NCI-H1048 (cell line): ENCODE measurements at regions not wholly inside any gene's neighbourhood (a gene's known extent, or its start where the extent isn't known, plus 50 kb on each side); places are given as distances from the start of the nearest gene placed in this dataset.

Experiments
- DNase-seq: peaks from one replicate; lab custom pipeline; 2025; lab: John Stamatoyannopoulos, UW

- no peak for DNase-seq
Measured at GRCh38 chr7:85781606-85782005, 594.8 kb upstream of the SEMA3D start.

GRCh38 chr7:85776691-85777345 is 590.0 kb upstream of the SEMA3D start:
- no peak for DNase-seq

- DNase-seq: no peak
Measured at GRCh38 chr7:85775431-85775830, 588.6 kb upstream of the SEMA3D start.

DNA sequence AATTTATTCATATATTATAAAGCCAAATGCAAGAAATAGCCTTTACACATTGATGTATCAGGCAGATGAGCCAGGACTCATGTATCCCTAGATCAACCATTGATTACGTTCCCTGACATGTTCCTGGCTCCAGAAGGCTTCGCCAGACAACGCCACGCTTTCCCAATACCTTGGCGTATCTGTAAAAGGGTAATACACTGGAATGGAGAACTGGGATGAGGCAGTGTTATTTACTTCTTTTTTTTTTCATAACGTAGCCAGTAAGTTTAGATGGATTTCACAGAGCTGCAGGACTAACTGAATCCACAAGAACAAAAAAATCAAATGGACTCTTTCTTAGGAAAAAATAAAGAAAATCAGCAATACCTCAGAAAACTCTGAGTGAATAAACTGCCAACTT is 588.1 kb upstream of the SEMA3D start:
- DNase-seq: no peak

DNA sequence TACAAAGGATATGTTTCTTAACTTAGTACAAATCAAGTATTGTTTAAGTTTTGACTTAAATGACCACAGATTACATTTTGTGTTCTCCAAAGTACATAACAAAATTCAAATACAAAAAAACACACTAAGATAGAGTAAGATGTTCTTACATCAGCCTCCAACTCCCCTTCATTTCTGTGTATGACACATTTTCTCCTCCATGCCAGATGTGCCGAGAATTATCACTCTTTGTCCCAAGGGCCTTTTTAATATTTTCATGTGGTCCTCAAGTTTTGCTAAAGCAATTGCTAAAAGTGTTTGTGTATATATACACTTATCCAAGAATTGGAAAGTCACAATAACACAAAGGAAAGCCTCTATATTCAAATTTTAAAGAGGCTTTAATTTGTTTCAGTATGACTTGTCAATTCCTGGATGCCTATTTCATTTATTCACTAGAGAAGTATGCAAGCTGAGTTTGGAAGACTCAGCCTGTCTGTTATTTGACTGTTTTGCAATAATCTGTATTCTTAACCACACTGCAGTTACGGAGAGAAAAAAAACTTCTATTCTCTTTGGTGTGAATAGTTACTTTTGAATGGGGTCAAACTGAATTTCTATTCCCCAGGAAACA is 586.4 kb upstream of the SEMA3D start:
- no peak for DNase-seq

GRCh38 chr7:85771516-85771915 is 584.7 kb upstream of the SEMA3D start:
- no peak for DNase-seq

- no peak for DNase-seq
Measured at GRCh38 chr7:85770332-85770731, 583.5 kb upstream of the SEMA3D start.

DNA sequence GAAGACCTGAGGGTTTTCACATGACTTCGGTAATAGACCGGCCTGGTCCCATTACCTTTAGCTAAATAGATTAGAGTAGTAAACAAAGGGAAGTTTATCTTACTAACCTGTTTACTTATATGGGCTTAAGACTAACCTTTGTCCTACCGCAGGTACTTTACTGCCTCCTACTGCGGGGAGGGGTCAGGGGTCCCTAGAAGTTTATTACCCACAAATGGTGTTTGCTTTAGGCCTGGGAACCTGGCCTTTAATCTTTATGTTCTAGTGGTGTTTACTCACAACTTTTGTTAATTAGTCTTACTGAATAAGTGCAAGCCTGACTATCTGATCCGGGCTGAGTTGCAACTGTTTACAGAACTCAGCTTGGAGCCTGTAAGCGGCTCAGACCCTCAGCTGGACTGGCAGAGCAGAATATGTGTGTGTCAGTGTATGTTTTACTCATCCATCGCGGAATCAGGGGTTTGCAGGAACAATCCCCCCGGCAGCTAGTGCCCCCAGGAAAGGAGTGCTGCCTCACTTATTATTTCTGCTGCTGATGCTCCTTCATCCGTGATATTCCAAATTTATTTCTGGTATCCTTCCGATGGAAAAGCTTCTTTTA is 578.9 kb upstream of the SEMA3D start:
- DNase-seq: no peak

DNA sequence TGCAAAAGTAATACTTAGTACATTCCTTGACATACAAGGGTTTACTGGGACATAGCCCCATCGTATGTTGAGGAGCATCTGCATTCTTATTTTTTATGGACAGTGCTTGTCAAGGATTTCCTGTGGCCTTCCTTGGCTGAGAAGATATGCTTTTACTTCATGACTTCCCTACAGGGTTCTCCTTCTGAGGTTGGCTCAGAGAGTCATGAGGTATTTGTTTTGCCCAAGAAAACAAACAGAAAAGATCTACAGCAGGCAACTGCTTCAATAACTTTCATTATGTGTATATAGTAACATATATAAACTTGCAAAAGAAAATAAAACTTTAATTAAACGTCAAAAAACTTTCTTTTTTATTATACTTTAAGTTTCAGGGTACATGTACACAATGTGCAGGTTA is 577.2 kb upstream of the SEMA3D start:
- no peak for DNase-seq

DNA sequence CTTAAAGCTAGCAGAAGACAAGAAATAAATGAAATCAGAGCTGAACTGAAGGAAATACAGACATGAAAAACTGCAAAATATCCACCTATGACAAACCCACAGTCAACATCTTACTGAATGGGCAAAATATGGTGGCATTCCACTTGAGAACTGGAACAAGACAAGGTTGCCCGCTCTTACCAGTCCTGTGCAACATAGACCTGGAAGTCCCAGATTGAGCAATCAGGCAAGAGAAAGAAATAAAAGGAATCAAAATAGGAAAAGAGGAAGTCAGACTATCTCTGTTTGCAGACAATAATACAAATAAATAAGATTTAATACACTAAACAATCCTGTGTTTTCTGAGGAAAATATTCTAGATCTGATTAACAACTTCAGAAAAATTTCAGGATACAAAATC is 570.5 kb upstream of the SEMA3D start:
- no peak for DNase-seq

- DNase-seq: no peak
Measured at GRCh38 chr7:85750454-85750949, 563.6 kb upstream of the SEMA3D start.

DNA sequence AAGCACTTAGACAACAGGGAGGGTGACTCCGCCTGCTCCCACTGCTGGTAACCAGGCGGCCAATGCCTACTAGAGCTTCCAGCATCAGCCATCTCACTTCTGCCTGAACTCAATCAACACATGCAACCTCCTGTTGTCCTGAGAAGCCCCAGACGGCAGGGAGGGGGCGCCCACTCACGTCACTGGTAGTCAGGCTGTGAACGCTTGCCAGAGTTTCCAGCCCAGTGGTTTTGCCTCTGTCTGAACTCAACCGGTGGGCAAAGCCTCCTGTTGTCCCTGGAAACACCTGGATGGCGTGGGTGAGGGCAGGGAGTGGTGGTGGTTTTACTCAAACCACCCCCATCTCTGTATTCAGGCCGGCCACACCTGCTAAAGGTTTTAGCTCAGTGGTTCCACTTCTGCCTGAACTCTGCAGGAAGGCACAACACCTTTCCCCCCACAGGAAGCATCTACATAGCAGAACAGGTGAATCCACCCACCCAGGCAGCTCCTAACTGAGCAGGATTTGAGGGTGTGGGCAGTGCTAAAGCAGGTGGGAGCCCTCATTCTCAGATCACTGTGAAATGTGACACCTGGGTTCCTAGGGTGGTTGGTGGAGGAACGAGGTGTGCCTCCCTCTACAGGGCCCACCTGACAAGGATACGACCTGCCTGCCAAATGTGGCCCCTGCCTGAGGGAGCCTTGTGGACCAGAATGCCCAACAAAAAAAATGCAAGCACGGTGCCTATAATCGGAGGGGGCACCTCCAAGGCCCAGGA is 563.0 kb upstream of the SEMA3D start:
- no peak for DNase-seq

DNA sequence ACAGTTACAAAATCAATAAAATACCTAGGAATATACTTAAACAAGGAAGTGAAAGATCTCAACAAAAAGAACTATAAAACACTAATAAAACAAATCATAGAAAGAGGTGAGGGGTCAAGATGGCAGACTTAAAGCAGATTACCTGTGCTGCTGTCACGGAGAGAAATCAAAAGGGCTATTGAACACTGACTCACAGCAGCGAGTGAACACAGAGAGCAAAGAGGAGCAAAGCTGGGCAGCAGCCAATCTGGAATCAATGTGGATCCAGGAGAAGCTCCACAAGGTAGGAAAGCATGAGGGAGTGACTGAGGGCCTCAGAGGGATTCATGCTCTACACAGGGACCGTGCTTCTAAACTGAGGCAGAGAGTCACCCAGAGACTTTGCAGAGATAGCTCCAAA is 562.0 kb upstream of the SEMA3D start:
- no peak for DNase-seq

GRCh38 chr7:85737426-85737825 is 550.6 kb upstream of the SEMA3D start:
- DNase-seq: no peak

DNA sequence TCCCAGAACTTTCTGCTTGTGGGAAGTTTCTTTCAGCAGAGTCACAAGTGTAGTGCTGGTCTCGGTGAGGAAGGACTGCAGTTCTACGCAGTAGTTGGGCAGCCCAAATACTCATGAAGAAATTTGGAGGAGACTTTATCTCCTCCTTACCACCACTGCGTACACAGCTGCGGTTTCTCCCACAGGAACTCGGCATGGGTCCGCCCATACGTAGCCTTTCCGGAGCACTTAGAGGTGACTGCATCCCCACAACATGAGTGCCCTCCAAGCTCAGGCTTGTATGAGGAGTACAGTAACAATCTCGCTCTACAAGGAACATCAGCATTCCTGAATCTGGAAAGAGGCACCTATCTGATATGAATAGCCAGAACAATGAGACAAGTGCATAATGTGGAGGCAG is 549.2 kb upstream of the SEMA3D start:
- DNase-seq: no peak

- DNase-seq: no peak
Measured at GRCh38 chr7:85734823-85735222, 548.0 kb upstream of the SEMA3D start.

- no peak for DNase-seq
Measured at GRCh38 chr7:85733169-85733915, 546.5 kb upstream of the SEMA3D start.

DNA sequence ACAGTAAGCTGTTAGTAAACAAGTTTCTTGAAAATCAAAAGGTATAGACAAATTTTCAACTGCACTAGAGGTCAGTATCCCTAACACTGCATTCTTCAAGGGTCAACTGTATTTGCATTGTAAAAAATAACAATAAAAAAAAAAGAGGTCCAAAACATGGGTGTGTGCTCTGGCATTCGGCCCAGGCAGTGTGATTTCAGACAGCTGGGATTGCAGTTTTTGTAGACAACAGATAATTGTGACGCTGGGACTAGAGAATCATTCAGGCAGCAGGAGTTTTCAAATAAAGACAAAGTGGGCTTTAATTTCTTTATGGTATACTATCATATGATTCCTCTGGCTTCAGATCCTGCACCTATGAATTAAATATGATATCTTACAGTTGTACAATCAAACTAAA is 543.2 kb upstream of the SEMA3D start:
- no peak for DNase-seq

- no peak for DNase-seq
Measured at GRCh38 chr7:85725026-85725425, 538.2 kb upstream of the SEMA3D start.

GRCh38 chr7:85719981-85720953 is 533.4 kb upstream of the SEMA3D start:
- DNase-seq: no peak

GRCh38 chr7:85716353-85716752 is 529.5 kb upstream of the SEMA3D start:
- DNase-seq: no peak
